Panc1 (cell line): ENCODE measurements at regions not wholly inside any gene's neighbourhood (a gene's known extent, or its start where the extent isn't known, plus 50 kb on each side); places are given as distances from the start of the nearest gene placed in this dataset.

Source experiments
- ATAC-seq: fragments of 200-7000 bp; cut with Tn5 transposase; 2 replicates; pipeline ENCODE4 v1.9.1; 2020; ENCODE audit warnings: mild to moderate bottlenecking, moderate library complexity
- BruUV-seq: library from RNA; stranded (reverse); fragments of 400-500 nt; replicated peaks from 2 replicates; lab custom pipeline; 2021; lab: Mats Ljungman, UMichigan
- CTCF ChIA-PET: fragments of 300-600 bp; sonication (Branson Sonifier 250); formaldehyde crosslinking; loops from one replicate; lab custom pipeline; 2022; ENCODE audit warnings: antibody characterized with exemption; lab: Charles Lee
- POLR2A ChIA-PET: fragments of 300-600 bp; sonication (Branson Sonifier 250); formaldehyde crosslinking; loops from one replicate; lab custom pipeline; 2022; ENCODE audit warnings: antibody characterized with exemption; lab: Charles Lee
- DNase-seq: peaks from one replicate; pipeline ENCODE4 v3.0.0-alpha.2; 2010; ENCODE audit warnings: low read depth, low spot score
- H3K27ac ChIP-seq: 2 replicates; pipeline ENCODE4 v1.5.1; 2011; ENCODE audit warnings: mild to moderate bottlenecking, low read length, inconsistent platforms
- H3K27me3 ChIP-seq: fragments of 200-500 bp; sonication (Bioruptor generic); 2 replicates; pipeline ENCODE4 v1.6.0; 2014; ENCODE audit warnings: low read length, inconsistent platforms; ENCODE audit not compliant: control insufficient read depth, insufficient read depth
- H3K36me3 ChIP-seq: fragments of 200-500 bp; sonication (Bioruptor generic); 2 replicates; pipeline ENCODE4 v1.5.1; 2014; ENCODE audit warnings: inconsistent platforms, mild to moderate bottlenecking, low read length, moderate library complexity; ENCODE audit not compliant: control insufficient read depth, insufficient read depth
- H3K4me1 ChIP-seq: 2 replicates; pipeline ENCODE4 v1.5.1; 2011; ENCODE audit warnings: inconsistent platforms, mild to moderate bottlenecking, low read length, moderate library complexity; ENCODE audit not compliant: control insufficient read depth, insufficient read depth
- H3K4me3 ChIP-seq, 2 experiments: 2 replicates each; pipeline ENCODE4 v1.5.1; 2011 to 2012; ENCODE audit warnings: low read depth in 2 of 2, low read length in 2 of 2, mild to moderate bottlenecking in 2 of 2, inconsistent platforms in 1 of 2, moderate library complexity in 1 of 2
- H3K9me3 ChIP-seq: fragments of 200-500 bp; sonication (Bioruptor generic); 2 replicates; pipeline ENCODE4 v1.5.1; 2014; ENCODE audit warnings: low read depth, mild to moderate bottlenecking, inconsistent platforms, low read length, moderate library complexity; ENCODE audit not compliant: control insufficient read depth, insufficient read depth
- CTCF ChIP-seq: fragments of 450-650 bp; IDR thresholded peaks from 2 replicates; pipeline ENCODE4 v1.5.1; 2017; ENCODE audit warnings: mild to moderate bottlenecking
- POLR2AphosphoS5 ChIP-seq: IDR thresholded peaks from 2 replicates; pipeline ENCODE4 v1.6.1; 2012; ENCODE audit warnings: mild to moderate bottlenecking, low read depth, low read length, moderate library complexity
- REST ChIP-seq, 2 experiments: IDR thresholded peaks; 2 replicates each; pipeline ENCODE4 v1.6.1; 2011 to 2012; ENCODE audit warnings: low read depth in 2 of 2, control low read depth in 1 of 2, low read length in 1 of 2, mild to moderate bottlenecking in 1 of 2, moderate library complexity in 1 of 2; ENCODE audit not compliant: insufficient read depth in 1 of 2
- SIN3A ChIP-seq: IDR thresholded peaks from 2 replicates; pipeline ENCODE4 v1.6.1; 2012; ENCODE audit warnings: low read depth, mild to moderate bottlenecking, low read length, moderate library complexity, borderline replicate concordance; ENCODE audit not compliant: insufficient read depth
- TCF7L2 ChIP-seq: IDR thresholded peaks from 2 replicates; pipeline ENCODE4 v1.6.1; 2011; ENCODE audit warnings: mild to moderate bottlenecking, low read depth, low read length, inconsistent platforms
- in situ Hi-C: cut with HindIII; loops from 2 replicates; pipeline ENCODE4 v1.10.0; 2016; ENCODE audit warnings: low sequenced_read_pairs, low pct_unique_long_range_greater_than_20kb
- intact Hi-C: fragments of 100-400 bp; cut with micrococcal nuclease; formaldehyde crosslinking; loops from one replicate; pipeline ENCODE4 v1.10.0; 2022; ENCODE audit not compliant: unreplicated experiment

GRCh38 chr2:120503793-120504571, 158.0 kb downstream of the INHBB start:
- ChIA-PET POLR2A (no interaction called here), CTCF (no interaction called here)
- no peaks in the 10 kb centered on the region for H3K9me3 ChIP-seq
- intact Hi-C loops (no loop called here), in situ Hi-C loops (no loop called here)
- no TSS peak for BruUV-seq
- no peaks in the 10 kb centered on the region for H3K4me1 ChIP-seq
- H3K4me3 ChIP-seq = no peak overlapping the region
- ATAC-seq (peak; percentile 34), DNase-seq (no peak)
- no peaks in the 10 kb centered on the region for H3K27me3 ChIP-seq
- no peaks in the 10 kb centered on the region for H3K36me3 ChIP-seq
- TF ChIP-seq REST (IDR thresholded peaks at IDR 0.05; ENCODE audit: insufficient read depth in 1 of 2, low read depth in 2 of 2, low read length in 1 of 2) (no peak), POLR2AphosphoS5 (no peak), SIN3A (no peak), TCF7L2 (no peak)
- H3K27ac ChIP-seq = no peak overlapping the region

GRCh38 chr2:120504936-120505705, 159.2 kb downstream of the INHBB start:
- ATAC-seq (no peak), DNase-seq (no peak)
- POLR2A ChIA-PET = no interaction called here
- Histone ChIP-seq H3K36me3 (no peaks in the 10 kb centered on the region), H3K4me3 (no peak overlapping the region), H3K27ac (no peak overlapping the region), H3K9me3 (no peaks in the 10 kb centered on the region), H3K4me1 (no peaks in the 10 kb centered on the region), H3K27me3 (no peaks in the 10 kb centered on the region)
- TF ChIP-seq SIN3A (no peak), CTCF (no peak), POLR2AphosphoS5 (no peak), TCF7L2 (no peak), REST (IDR thresholded peaks at IDR 0.05; ENCODE audit: insufficient read depth in 1 of 2, low read depth in 2 of 2, low read length in 1 of 2) (no peak)
- intact Hi-C loops (no loop called here), in situ Hi-C loops (no loop called here)
- CTCF ChIA-PET = no interaction called here
- no TSS peak for BruUV-seq
